ENCODE measurements at regions not wholly inside any gene's neighbourhood (a gene's known extent, or its start where the extent isn't known, plus 50 kb on each side); places are given as distances from the start of the nearest gene placed in this dataset.

DNA sequence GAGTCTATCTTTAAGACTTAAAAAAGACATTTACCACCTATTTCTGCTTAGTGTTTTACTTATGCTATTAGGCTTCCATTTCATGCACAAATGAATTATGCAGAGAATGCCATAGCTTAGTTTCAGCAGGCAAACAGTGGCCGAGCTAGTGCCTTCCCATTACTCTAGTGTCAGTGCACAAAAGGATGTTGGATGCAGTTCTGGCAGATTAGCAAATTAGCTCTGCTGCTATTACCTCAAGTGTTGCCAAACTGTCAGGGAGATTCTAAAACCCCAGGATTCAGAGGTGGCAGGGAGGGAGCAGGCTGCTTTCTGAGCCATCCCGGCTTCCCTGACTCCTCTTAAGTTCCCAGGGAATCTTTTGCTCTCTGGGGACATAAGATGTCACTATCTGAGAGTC lies 209.4 kb upstream of the NCAM1 start:
- Histone ChIP-seq H3K9ac (replicated peaks in 1 of 4; ENCODE audit: extremely low read depth in 1 of 4, low read depth in 3 of 4, low read length in 3 of 4) (no peak overlapping the region), H3K36me3 (ENCODE audit: control insufficient read depth in 2 of 4, insufficient read depth in 4 of 4, low read length in 3 of 4) (no peaks in the 10 kb centered on the region), H3K4me3 (ENCODE audit: extremely low read depth in 1 of 4, insufficient read depth in 2 of 4, low read depth in 3 of 4, low read length in 4 of 4) (no peak overlapping the region), H2BK5ac (ENCODE audit: low read depth, low read length) (no peak overlapping the region), H3K79me2 (ENCODE audit: control insufficient read depth in 1 of 2, insufficient read depth in 2 of 2, low read length in 2 of 2) (no peaks in the 10 kb centered on the region), H3K23me2 (ENCODE audit: low read depth, low read length) (no peaks in the 10 kb centered on the region; the same call in 1 of the 2 replicates), H2BK120ac (replicated peaks; ENCODE audit: low read depth, low read length) (no peak overlapping the region), H3K23ac (ENCODE audit: insufficient read length) (no peak overlapping the region), H4K91ac (replicated peaks; ENCODE audit: insufficient read length, low read length) (no peak overlapping the region), H2BK20ac (ENCODE audit: low read length) (no peak overlapping the region), H4K20me1 (replicated peaks in 1 of 2; ENCODE audit: control insufficient read depth in 1 of 2, insufficient read depth in 2 of 2, low read length in 2 of 2) (no peaks in the 10 kb centered on the region), H3K4me1 (replicated peaks in 1 of 4; ENCODE audit: control insufficient read depth in 3 of 4, insufficient read depth in 4 of 4, low read length in 3 of 4) (peaks cover 0 to 3% (median 0%) of the 10 kb centered on the region in 4 experiments; a peak in 1 of 7 replicates), H2BK15ac (ENCODE audit: low read length) (no peak overlapping the region), H3K14ac (ENCODE audit: insufficient read length) (no peak overlapping the region), H3K27ac (ENCODE audit: low read depth, low read length) (no peak overlapping the region), H3K79me1 (ENCODE audit: low read depth, low read length) (no peaks in the 10 kb centered on the region), H3K27me3 (replicated peaks in 1 of 4; ENCODE audit: control insufficient read depth in 3 of 4, extremely low read depth in 1 of 4, insufficient read depth in 3 of 4, low read length in 3 of 4) (no peaks in the 10 kb centered on the region), H2AFZ (ENCODE audit: low read length) (no peak overlapping the region), H3K18ac (ENCODE audit: extremely low read depth, low read length) (no peak overlapping the region), H3K9me3 (ENCODE audit: insufficient read depth in 2 of 2, low read depth in 1 of 2, low read length in 1 of 2) (no peaks in the 10 kb centered on the region), H2AK5ac (ENCODE audit: low read depth, low read length) (no peak overlapping the region), H2BK12ac (ENCODE audit: low read depth, low read length) (no peak overlapping the region), H3K4ac (replicated peaks; ENCODE audit: insufficient read length, low read depth, low read length) (no peak overlapping the region), H4K8ac (ENCODE audit: extremely low read depth, insufficient read depth, low read length) (no peak overlapping the region), H3K56ac (replicated peaks; ENCODE audit: insufficient read length, low read depth, low read length) (no peak overlapping the region), H3K4me2 (ENCODE audit: insufficient read depth in 1 of 2, low read depth in 2 of 2, low read length in 2 of 2) (no peak overlapping the region), H4K5ac (ENCODE audit: insufficient read length, low read depth, low read length) (no peak overlapping the region)
- no peak for DNase-seq (ENCODE audit: low read depth in 1 of 2, low spot score in 2 of 2)
- no peak for FAIRE-seq
- ChIA-PET CTCF (ENCODE audit: partially characterized antibody) (interaction anchor here (1.0 to 1.8 kb wide), 3 partner anchors 12 to 365 kb away, joined by 3 to 4 read pairs (median 3); no protein-coding TSS in a partner anchor), POLR2A (ENCODE audit: partially characterized antibody) (interaction anchor here (0.6 kb wide), 1 partner anchor 909 kb away, joined by 3 read pairs; no protein-coding TSS in a partner anchor)
- 100% methylated on average over 2 of the region's 2 CpGs; no CpG with 5 or more reads in 1 of the 2 experiments for WGBS, 2 experiments (ENCODE audit: extremely low coverage in 1 of 2, insufficient coverage in 1 of 2, insufficient read length in 1 of 2, insufficient replicate concordance in 2 of 2, low coverage in 1 of 2, low lambda C conversion rate in 2 of 2, missing lambda C conversion rate in 1 of 2)
- TF ChIP-seq HDAC2 (IDR thresholded peaks at IDR 0.05; ENCODE audit: borderline replicate concordance in 1 of 2, low read depth in 2 of 2, low read length in 2 of 2): no peak

Data from H1 (cell line).